B cell (primary cell): ENCODE measurements at regions not wholly inside any gene's neighbourhood (a gene's known extent, or its start where the extent isn't known, plus 50 kb on each side); places are given as distances from the start of the nearest gene placed in this dataset.

ENCODE experiments used
- CTCF ChIP-seq: fragments of 200-600 bp; IDR thresholded peaks from one replicate; pipeline ENCODE4 v1.8.0; 2022; ENCODE audit warnings: antibody characterized with exemption, mild to moderate bottlenecking
- EZH2 ChIP-seq: IDR thresholded peaks from 2 replicates; pipeline ENCODE4 v1.6.1; 2012; ENCODE audit warnings: borderline replicate concordance, low read depth, mild to moderate bottlenecking, moderate library complexity, low read length; ENCODE audit not compliant: insufficient read depth, poor library complexity, severe bottlenecking

DNA sequence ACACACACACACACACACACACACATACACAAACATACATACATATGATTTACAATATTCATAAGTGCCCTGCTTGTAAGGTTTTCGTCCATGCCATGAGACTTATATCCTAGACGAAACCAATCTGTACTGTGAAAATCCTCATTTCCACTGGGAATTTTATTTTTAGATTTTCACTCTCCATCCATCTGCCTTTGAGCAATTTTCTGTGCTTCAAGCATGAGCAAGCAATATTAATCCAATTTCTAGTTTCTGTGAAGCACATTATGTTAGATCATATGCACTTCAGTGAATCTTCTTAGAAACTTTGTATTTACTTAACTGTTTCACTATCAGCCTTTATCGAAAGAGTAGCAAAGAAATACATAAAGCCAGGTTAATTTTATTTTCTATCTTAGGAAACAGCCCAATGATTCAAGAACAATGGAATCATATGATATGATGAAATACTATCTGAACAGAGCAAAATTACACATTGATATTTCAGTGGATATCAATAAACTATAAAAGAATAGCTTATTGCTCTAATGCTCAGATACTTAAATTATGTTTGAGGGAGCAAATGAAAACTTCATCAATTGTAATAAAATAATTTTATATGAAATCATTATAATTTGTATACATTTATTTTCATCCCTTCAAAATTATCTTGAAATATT lies 1100.7 kb upstream of the MIR17HG start:
- no peak for TF ChIP-seq EZH2
- TF ChIP-seq CTCF: no peak
